Right lobe of liver (tissue), 4 donors: ENCODE measurements at regions not wholly inside any gene's neighbourhood (a gene's known extent, or its start where the extent isn't known, plus 50 kb on each side); places are given as distances from the start of the nearest gene placed in this dataset.

ENCODE experiments used
- POLR2A ChIP-seq: fragments of 450-650 bp; IDR thresholded peaks from one replicate; pipeline ENCODE4 v1.6.1; 2017; ENCODE audit warnings: antibody characterized with exemption, mild to moderate bottlenecking
- TF ChIP-seq, protein P1 (sequence below), 4 donors: fragments of 200-600 bp in 3 of 4; fragments of 450-650 bp in 1 of 4; IDR thresholded peaks; one replicate each; pipeline versions ENCODE4 v1.5.1 to v1.8.0; 2016 to 2022; ENCODE audit warnings: antibody characterized with exemption in 4 of 4, mild to moderate bottlenecking in 2 of 4
- donor health status: DM: no; HTN: no; CAD: no.
- donor health status: DM: no; HTN: no; CAD: no.
- donor health status: DM: no; HTN: yes; CAD: no.

DNA sequence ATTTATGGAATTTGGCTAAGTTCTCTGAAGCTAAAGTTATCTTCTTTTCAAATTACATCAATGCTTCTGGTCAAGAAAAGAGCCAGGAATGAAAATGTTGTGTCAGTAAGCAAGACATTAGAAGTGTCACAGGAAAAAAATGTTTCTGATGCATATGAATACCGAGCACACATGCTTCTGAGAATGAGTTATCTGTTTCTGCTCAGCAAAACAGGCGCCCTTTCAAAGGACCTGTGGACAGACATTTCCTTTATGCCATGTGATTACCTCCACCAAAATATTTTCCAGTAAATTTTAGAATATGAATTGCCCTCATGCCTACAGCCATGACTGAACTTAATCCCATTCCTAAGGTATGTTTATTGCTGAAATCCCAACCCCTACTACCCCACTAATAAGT is 55.4 kb upstream of the RNF180 start:
- TF ChIP-seq POLR2A, result no peak
- TF ChIP-seq, protein P1, sequence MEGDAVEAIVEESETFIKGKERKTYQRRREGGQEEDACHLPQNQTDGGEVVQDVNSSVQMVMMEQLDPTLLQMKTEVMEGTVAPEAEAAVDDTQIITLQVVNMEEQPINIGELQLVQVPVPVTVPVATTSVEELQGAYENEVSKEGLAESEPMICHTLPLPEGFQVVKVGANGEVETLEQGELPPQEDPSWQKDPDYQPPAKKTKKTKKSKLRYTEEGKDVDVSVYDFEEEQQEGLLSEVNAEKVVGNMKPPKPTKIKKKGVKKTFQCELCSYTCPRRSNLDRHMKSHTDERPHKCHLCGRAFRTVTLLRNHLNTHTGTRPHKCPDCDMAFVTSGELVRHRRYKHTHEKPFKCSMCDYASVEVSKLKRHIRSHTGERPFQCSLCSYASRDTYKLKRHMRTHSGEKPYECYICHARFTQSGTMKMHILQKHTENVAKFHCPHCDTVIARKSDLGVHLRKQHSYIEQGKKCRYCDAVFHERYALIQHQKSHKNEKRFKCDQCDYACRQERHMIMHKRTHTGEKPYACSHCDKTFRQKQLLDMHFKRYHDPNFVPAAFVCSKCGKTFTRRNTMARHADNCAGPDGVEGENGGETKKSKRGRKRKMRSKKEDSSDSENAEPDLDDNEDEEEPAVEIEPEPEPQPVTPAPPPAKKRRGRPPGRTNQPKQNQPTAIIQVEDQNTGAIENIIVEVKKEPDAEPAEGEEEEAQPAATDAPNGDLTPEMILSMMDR (IDR thresholded peaks at IDR 0.05), result no peak
